NB4 (cell line): ENCODE measurements at regions not wholly inside any gene's neighbourhood (a gene's known extent, or its start where the extent isn't known, plus 50 kb on each side); places are given as distances from the start of the nearest gene placed in this dataset.

Source experiments
- CTCF ChIP-seq: IDR thresholded peaks from one replicate; pipeline ENCODE4 v1.5.1; 2012; ENCODE audit warnings: low read depth, low read length
- POLR2A ChIP-seq: IDR thresholded peaks from 2 replicates; pipeline ENCODE4 v1.6.1; 2011; ENCODE audit warnings: mild to moderate bottlenecking; ENCODE audit not compliant: insufficient read length; ENCODE audit errors: extremely low read depth

- TF ChIP-seq CTCF, result no peak
- no peak for TF ChIP-seq POLR2A
Measured at GRCh38 chr10:42479057-42479456, 159.3 kb downstream of the ZNF33B start.
